ENCODE measurements at regions not wholly inside any gene's neighbourhood (a gene's known extent, or its start where the extent isn't known, plus 50 kb on each side); places are given as distances from the start of the nearest gene placed in this dataset.

DNA sequence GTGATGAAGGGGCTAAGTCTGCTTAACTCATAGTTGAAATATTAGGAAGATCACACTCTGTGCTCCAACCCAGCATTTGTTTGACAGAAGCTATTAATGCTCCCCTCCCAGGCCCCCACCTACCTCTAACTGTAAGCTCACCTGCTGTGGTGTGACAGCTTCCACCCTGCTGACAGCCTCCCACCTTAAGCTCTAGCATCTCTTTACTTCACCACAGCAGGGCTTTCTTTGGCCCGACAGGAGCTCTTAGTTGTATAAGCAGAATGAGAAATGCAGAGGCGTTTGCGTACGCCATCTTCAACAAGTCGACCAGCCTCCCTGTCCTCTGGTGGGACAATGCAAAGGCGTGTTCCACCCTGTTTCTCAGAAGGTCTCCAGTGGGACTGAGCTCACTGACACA, 80.1 kb upstream of the OSBPL8 start:
- TF ChIP-seq, protein P1, sequence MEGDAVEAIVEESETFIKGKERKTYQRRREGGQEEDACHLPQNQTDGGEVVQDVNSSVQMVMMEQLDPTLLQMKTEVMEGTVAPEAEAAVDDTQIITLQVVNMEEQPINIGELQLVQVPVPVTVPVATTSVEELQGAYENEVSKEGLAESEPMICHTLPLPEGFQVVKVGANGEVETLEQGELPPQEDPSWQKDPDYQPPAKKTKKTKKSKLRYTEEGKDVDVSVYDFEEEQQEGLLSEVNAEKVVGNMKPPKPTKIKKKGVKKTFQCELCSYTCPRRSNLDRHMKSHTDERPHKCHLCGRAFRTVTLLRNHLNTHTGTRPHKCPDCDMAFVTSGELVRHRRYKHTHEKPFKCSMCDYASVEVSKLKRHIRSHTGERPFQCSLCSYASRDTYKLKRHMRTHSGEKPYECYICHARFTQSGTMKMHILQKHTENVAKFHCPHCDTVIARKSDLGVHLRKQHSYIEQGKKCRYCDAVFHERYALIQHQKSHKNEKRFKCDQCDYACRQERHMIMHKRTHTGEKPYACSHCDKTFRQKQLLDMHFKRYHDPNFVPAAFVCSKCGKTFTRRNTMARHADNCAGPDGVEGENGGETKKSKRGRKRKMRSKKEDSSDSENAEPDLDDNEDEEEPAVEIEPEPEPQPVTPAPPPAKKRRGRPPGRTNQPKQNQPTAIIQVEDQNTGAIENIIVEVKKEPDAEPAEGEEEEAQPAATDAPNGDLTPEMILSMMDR (IDR thresholded peaks at IDR 0.05) = no peak
- TF ChIP-seq EP300 (IDR thresholded peaks at IDR 0.05) (no peak), POLR2AphosphoS5 (IDR thresholded peaks at IDR 0.05) (no peak)
